Chondrocyte (in vitro differentiated cells): ENCODE measurements at regions not wholly inside any gene's neighbourhood (a gene's known extent, or its start where the extent isn't known, plus 50 kb on each side); places are given as distances from the start of the nearest gene placed in this dataset.

ENCODE experiments used
- DNase-seq: peaks from one replicate; pipeline ENCODE4 v3.0.0; 2021; ENCODE audit warnings: mixed read lengths, low spot score
- H3K27ac Mint-ChIP-seq: one replicate; pipeline ENCODE4 v1.8.0; 2021; ENCODE audit warnings: mild to moderate bottlenecking, moderate library complexity, mixed read lengths; ENCODE audit not compliant: unreplicated experiment
- H3K27me3 Mint-ChIP-seq: 2 replicates; pipeline ENCODE4 v1.8.0; 2021; ENCODE audit warnings: low read depth, mixed read lengths
- H3K36me3 Mint-ChIP-seq: 2 replicates; pipeline ENCODE4 v1.8.0; 2021; ENCODE audit warnings: low read depth, mixed read lengths
- H3K4me1 Mint-ChIP-seq: 2 replicates; pipeline ENCODE4 v1.8.0; 2021; ENCODE audit warnings: low read depth, mild to moderate bottlenecking, mixed read lengths
- H3K4me3 Mint-ChIP-seq: one replicate; pipeline ENCODE4 v1.8.0; 2021; ENCODE audit warnings: mild to moderate bottlenecking, moderate library complexity, mixed read lengths; ENCODE audit not compliant: unreplicated experiment
- H3K9me3 Mint-ChIP-seq: 2 replicates; pipeline ENCODE4 v1.8.0; 2021; ENCODE audit warnings: low read depth, mixed read lengths
- TF ChIP-seq, protein P1 (sequence below): fragments of 200-600 bp; sonication (generic); IDR thresholded peaks from 2 replicates; pipeline ENCODE4 v1.5.0; 2021; ENCODE audit warnings: antibody characterized with exemption, mild to moderate bottlenecking, moderate library complexity

DNA sequence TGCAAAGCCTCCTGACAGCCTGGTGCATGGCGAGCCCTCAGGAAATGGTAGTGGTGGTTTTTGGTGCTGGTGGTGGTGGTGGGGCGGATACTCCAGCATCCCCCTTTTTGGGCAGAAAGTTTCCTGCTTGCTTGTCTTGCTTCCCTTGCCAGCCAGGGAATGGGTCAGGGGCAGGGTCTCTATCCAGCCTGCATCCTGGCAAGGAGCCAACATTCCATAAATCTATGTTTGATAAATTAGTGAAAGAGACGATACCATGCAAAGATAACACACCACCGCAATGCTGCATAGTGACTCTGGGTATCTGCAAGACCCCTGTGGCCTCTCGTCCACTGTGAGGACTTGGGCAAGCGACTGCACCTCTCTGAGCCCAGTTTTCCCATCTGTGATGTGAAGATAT, 246.2 kb downstream of the LRFN2 start:
- Mint-ChIP-seq H3K4me1 (no peaks in the 10 kb centered on the region), H3K36me3 (no peaks in the 10 kb centered on the region), H3K9me3 (no peaks in the 10 kb centered on the region), H3K27me3 (peaks cover 55% of the 10 kb centered on the region), H3K4me3 (no peak overlapping the region), H3K27ac (no peak overlapping the region)
- no peak for DNase-seq
- TF ChIP-seq, protein P1, sequence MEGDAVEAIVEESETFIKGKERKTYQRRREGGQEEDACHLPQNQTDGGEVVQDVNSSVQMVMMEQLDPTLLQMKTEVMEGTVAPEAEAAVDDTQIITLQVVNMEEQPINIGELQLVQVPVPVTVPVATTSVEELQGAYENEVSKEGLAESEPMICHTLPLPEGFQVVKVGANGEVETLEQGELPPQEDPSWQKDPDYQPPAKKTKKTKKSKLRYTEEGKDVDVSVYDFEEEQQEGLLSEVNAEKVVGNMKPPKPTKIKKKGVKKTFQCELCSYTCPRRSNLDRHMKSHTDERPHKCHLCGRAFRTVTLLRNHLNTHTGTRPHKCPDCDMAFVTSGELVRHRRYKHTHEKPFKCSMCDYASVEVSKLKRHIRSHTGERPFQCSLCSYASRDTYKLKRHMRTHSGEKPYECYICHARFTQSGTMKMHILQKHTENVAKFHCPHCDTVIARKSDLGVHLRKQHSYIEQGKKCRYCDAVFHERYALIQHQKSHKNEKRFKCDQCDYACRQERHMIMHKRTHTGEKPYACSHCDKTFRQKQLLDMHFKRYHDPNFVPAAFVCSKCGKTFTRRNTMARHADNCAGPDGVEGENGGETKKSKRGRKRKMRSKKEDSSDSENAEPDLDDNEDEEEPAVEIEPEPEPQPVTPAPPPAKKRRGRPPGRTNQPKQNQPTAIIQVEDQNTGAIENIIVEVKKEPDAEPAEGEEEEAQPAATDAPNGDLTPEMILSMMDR, result no peak

DNA sequence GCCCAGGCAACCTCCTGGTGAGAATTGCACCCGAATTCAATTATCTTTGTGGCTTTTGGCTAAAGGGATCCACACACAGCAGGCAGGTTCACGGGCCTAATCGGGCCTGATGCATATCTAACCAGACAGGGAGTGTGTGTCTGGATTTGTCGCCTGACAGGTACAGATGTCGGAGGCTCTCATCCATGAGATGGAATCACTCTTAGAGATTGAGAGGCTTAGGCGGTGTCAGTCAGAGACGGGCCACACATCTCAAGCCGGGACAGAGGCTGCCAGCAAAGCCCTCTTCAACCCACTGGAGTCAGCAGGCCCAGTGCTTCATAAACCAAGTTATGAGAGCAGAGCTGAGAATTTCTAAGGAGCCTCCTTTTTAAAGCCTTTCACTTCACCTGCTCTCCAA, 247.0 kb downstream of the LRFN2 start:
- Mint-ChIP-seq H3K36me3 (no peaks in the 10 kb centered on the region), H3K27ac (no peak overlapping the region), H3K4me3 (no peak overlapping the region), H3K9me3 (no peaks in the 10 kb centered on the region), H3K27me3 (peaks cover 62% of the 10 kb centered on the region), H3K4me1 (no peaks in the 10 kb centered on the region)
- no peak for DNase-seq
- TF ChIP-seq, protein P1, result no peak

DNA sequence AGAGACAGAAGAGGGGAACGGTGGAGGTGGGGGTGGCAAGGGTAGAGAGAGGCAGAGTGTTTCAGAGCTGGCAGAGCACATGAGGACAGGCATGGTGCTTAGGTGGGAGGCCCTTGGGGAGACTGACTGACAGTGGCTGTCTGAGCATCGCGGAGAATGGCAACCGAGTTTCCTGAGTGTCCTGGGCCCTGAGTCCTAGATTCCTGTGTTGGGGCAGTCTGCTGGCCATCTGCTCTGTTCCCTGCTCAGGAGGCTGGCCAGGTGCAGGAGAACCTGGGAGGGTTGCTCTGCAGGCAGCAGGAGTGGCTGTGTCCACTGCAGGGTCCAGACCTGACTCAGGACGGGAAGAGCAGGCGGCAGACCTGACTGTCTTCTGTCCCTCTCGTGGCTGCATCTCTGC, 248.9 kb downstream of the LRFN2 start:
- no peak overlapping the region for H3K27ac Mint-ChIP-seq
- TF ChIP-seq, protein P1, result no peak
- no peak for DNase-seq
- H3K36me3 Mint-ChIP-seq, result no peaks in the 10 kb centered on the region
- no peaks in the 10 kb centered on the region for H3K9me3 Mint-ChIP-seq
- peaks cover 80% of the 10 kb centered on the region for H3K27me3 Mint-ChIP-seq
- no peaks in the 10 kb centered on the region for H3K4me1 Mint-ChIP-seq
- no peak overlapping the region for H3K4me3 Mint-ChIP-seq

DNA sequence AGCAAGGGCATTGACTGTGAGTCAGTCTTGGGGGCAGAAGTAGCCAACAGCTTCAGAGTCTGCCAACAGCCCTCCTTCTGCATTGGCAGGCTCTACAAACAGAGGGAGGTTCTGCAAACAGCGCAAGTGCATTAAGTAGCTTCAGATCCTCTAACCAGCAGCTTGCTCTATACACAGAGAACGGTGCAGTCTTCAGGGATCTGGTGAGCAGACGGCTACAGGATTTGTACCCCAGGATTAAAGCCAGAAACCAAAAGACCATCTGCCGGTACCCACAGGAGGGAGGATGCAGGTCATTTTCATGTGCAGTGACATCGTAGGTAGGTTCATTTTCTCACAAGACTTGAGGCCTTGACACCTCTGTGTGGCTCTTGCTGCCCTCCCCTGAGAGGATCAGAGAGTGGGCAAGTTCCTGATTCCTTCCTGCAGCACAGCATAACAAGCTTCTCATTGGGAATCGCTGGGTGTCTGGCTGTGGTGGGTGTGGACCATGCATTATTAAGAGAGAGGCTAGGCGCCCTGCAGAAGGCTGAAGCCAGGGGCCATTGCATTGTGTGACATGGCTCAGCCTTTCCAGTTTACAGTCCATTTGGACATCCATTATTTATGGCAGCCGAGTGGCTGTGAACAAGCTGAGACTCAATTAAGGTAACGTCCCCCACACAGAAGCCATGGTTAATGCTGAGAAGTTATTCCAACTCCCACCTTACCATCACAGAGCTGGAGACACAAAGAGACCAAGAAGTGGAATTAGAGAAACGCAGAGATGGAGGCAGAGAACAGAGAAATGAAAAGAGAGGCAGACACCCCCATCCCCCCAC, 250.0 kb downstream of the LRFN2 start:
- Mint-ChIP-seq H3K9me3 (no peaks in the 10 kb centered on the region), H3K4me1 (no peaks in the 10 kb centered on the region), H3K27me3 (peaks cover 82% of the 10 kb centered on the region), H3K36me3 (no peaks in the 10 kb centered on the region), H3K27ac (no peak overlapping the region), H3K4me3 (no peak overlapping the region)
- DNase-seq, result no peak
- TF ChIP-seq, protein P1, result no peak

DNA sequence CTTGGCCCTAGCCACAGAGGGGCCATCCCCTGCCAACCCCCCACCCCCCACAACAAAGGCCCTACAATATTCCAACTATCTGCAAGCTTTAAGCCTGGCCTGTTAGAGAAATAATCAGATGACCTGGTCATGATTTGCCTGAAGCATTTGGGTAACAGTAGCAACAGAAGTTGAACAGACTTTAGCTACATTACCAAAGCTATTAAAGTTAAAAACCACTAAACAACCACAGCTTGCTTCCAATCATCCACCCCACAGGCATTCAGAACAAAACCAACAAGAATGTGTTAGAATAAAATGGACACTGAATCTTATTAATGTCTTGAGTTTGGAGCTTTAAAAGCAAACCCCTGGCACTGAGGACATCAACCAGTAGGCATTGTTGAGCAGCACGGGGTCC, 250.9 kb downstream of the LRFN2 start:
- peaks cover 79% of the 10 kb centered on the region for H3K27me3 Mint-ChIP-seq
- no peak overlapping the region for H3K27ac Mint-ChIP-seq
- H3K36me3 Mint-ChIP-seq, result no peaks in the 10 kb centered on the region

More for the DNA sequence above, 250.9 kb downstream of the LRFN2 start:
- DNase-seq, result no peak
- Mint-ChIP-seq H3K4me3 (no peak overlapping the region), H3K4me1 (no peaks in the 10 kb centered on the region), H3K9me3 (no peaks in the 10 kb centered on the region)
- TF ChIP-seq, protein P1, result no peak
